HepG2 (cell line): ENCODE measurements at regions not wholly inside any gene's neighbourhood (a gene's known extent, or its start where the extent isn't known, plus 50 kb on each side); places are given as distances from the start of the nearest gene placed in this dataset.
A peak's percentile ranks its signal among the peaks of the same experiment; 100 is the strongest.

Experiments
- ATAC-seq: fragments of 200-7000 bp; cut with Tn5 transposase; 3 replicates; pipeline ENCODE4 v1.9.1; 2020; ENCODE audit warnings: mild to moderate bottlenecking, moderate library complexity
- BruUV-seq: library from RNA; stranded (reverse); fragments of 400-500 nt; replicated peaks from 2 replicates; lab custom pipeline; 2021; lab: Mats Ljungman, UMichigan
- CTCF ChIA-PET: fragments of 300-600 bp; formaldehyde crosslinking; extraction: SDS; loops from one replicate; lab custom pipeline; 2021; ENCODE audit warnings: low total read pairs, inconsistent platforms, low intra/inter-chr PET ratio; lab: Yijun Ruan, JAX
- POLR2A ChIA-PET: fragments of 350-600 bp; sonication (Branson Sonifier 250); formaldehyde crosslinking; loops from one replicate; lab custom pipeline; 2020; ENCODE audit warnings: antibody characterized with exemption, inconsistent platforms; lab: Yijun Ruan, JAX
- DNase-seq: peaks from one replicate; pipeline ENCODE4 v3.0.0-alpha.2; 2015; ENCODE audit warnings: low spot score
- FAIRE-seq: peaks from 3 replicates; lab custom pipeline; 2011; peaks lifted over from hg19 to GRCh38; lab: Jason Lieb, UNC
- H2AFZ ChIP-seq: one replicate; pipeline ENCODE4 v1.6.1; 2011; ENCODE audit warnings: low read length, inconsistent platforms
- H3K27ac ChIP-seq: fragments of 300-600 bp; 3 replicates; pipeline ENCODE4 v1.8.0; 2011; ENCODE audit warnings: mixed run types, mild to moderate bottlenecking, mixed read lengths, low read length, inconsistent platforms; ENCODE audit not compliant: insufficient read depth; ENCODE audit errors: extremely low read length
- H3K27me3 ChIP-seq, 2 experiments: fragments of 200-600 bp in 1 of 2; 2 replicates in 1 of 2; 3 replicates in 1 of 2; pipeline versions ENCODE4 v1.6.0 to v1.8.0; 2011; ENCODE audit warnings: low read length in 2 of 2, mild to moderate bottlenecking in 2 of 2, moderate library complexity in 2 of 2, inconsistent platforms in 1 of 2; ENCODE audit not compliant: insufficient read depth in 2 of 2, control insufficient read depth in 1 of 2
- H3K36me3 ChIP-seq, 2 experiments: fragments of 200-600 bp in 1 of 2; replicated peaks in 1 of 2; 2 replicates in 1 of 2; 3 replicates in 1 of 2; pipeline versions ENCODE4 v1.5.1 to v1.8.0; 2011; ENCODE audit warnings: low read length in 2 of 2, inconsistent platforms in 1 of 2; ENCODE audit not compliant: insufficient read depth in 2 of 2, control insufficient read depth in 1 of 2
- H3K4me1 ChIP-seq: 2 replicates; pipeline ENCODE4 v1.5.1; 2012; ENCODE audit warnings: low read length, inconsistent platforms; ENCODE audit not compliant: insufficient read depth
- H3K4me2 ChIP-seq: 2 replicates; pipeline ENCODE4 v1.6.0; 2011; ENCODE audit warnings: low read depth, low read length, inconsistent platforms
- H3K4me3 ChIP-seq, 3 experiments: fragments of 200-600 bp in 1 of 3; sonication (generic), shearing (Covaris generic) in 1 of 3; replicated peaks in 1 of 3; 2 replicates each; pipeline ENCODE4 v1.5.1; 2011 to 2016; ENCODE audit warnings: low read length in 3 of 3, inconsistent platforms in 2 of 3, low read depth in 2 of 3, mild to moderate bottlenecking in 2 of 3, control low read depth in 1 of 3, mixed read lengths in 1 of 3; ENCODE audit not compliant: insufficient read depth in 1 of 3
- H3K79me2 ChIP-seq: one replicate; pipeline ENCODE4 v1.6.1; 2011; ENCODE audit warnings: low read length, inconsistent platforms; ENCODE audit not compliant: insufficient read depth
- H3K9ac ChIP-seq: 2 replicates; pipeline ENCODE4 v1.6.0; 2011; ENCODE audit warnings: mild to moderate bottlenecking, low read depth, low read length, inconsistent platforms; ENCODE audit not compliant: insufficient read depth
- H3K9me3 ChIP-seq: 2 replicates; pipeline ENCODE4 v1.5.1; 2012; ENCODE audit warnings: mild to moderate bottlenecking, low read length
- H4K20me1 ChIP-seq: 2 replicates; pipeline ENCODE4 v1.6.0; 2011; ENCODE audit warnings: inconsistent platforms, mild to moderate bottlenecking, low read length, moderate library complexity; ENCODE audit not compliant: insufficient read depth
- BCL6 ChIP-seq: IDR thresholded peaks from 2 replicates; pipeline ENCODE4 v1.6.1; 2016; ENCODE audit warnings: missing genetic modification reagents, missing compliant biosample characterization
- CBX1 ChIP-seq: IDR thresholded peaks from one replicate; pipeline ENCODE4 v1.6.1; 2016; ENCODE audit warnings: antibody characterized with exemption, low read depth
- DNMT1 ChIP-seq: sonication (generic); formaldehyde crosslinking; IDR thresholded peaks from 2 replicates; pipeline ENCODE4 v1.5.1; 2020; ENCODE audit warnings: mild to moderate bottlenecking, missing genetic modification reagents
- EEA1 ChIP-seq: sonication (generic); formaldehyde crosslinking; IDR thresholded peaks from 2 replicates; pipeline ENCODE4 v1.5.1; 2020; ENCODE audit warnings: mild to moderate bottlenecking, missing genetic modification reagents, borderline replicate concordance
- FOXA1 ChIP-seq, 2 experiments: fragments of 450-650 bp in 1 of 2; sonication (generic) in 1 of 2; formaldehyde crosslinking in 1 of 2; IDR thresholded peaks; 2 replicates each; pipeline versions ENCODE4 v1.4.0 to v1.6.1; 2016 to 2020; ENCODE audit warnings: missing genetic modification reagents in 1 of 2
- HMG20A ChIP-seq: IDR thresholded peaks from 2 replicates; pipeline ENCODE4 v1.6.1; 2016; ENCODE audit warnings: borderline replicate concordance
- HMGA1 ChIP-seq: sonication (generic); formaldehyde crosslinking; conservative IDR thresholded peaks from 2 replicates; pipeline ENCODE4 v1.4.0; 2020; ENCODE audit warnings: missing genetic modification reagents
- HNF4G ChIP-seq, 2 experiments: sonication (generic) in 1 of 2; formaldehyde crosslinking in 1 of 2; IDR thresholded peaks; 2 replicates each; pipeline versions ENCODE4 v1.4.0 to v1.6.1; 2011 to 2020; ENCODE audit warnings: borderline replicate concordance in 2 of 2, low read depth in 2 of 2, mild to moderate bottlenecking in 2 of 2, low read length in 1 of 2, missing genetic modification reagents in 1 of 2, moderate library complexity in 1 of 2
- KDM5B ChIP-seq: sonication (generic); formaldehyde crosslinking; IDR thresholded peaks from 2 replicates; pipeline ENCODE4 v1.4.0; 2020; ENCODE audit warnings: missing genetic modification reagents, mild to moderate bottlenecking, borderline replicate concordance
- POLR2AphosphoS5 ChIP-seq: IDR thresholded peaks from 2 replicates; pipeline ENCODE4 v1.6.1; 2012; ENCODE audit warnings: low read depth, low read length
- RXRB ChIP-seq: IDR thresholded peaks from 2 replicates; pipeline ENCODE4 v1.6.1; 2016; ENCODE audit warnings: borderline replicate concordance, missing genetic modification reagents, missing compliant biosample characterization
- STAG1 ChIP-seq: sonication (generic); formaldehyde crosslinking; IDR thresholded peaks from 2 replicates; pipeline ENCODE4 v1.4.0; 2020; ENCODE audit warnings: missing genetic modification reagents
- ZBTB7A ChIP-seq: sonication (generic); formaldehyde crosslinking; IDR thresholded peaks from 2 replicates; pipeline ENCODE4 v1.8.0; 2022; ENCODE audit warnings: mild to moderate bottlenecking, missing genetic modification reagents
- ZNF205 ChIP-seq: IDR thresholded peaks from 2 replicates; pipeline ENCODE4 v1.6.1; 2018; ENCODE audit warnings: missing biosample characterization, missing genetic modification reagents
- ZNF598 ChIP-seq: sonication (generic); formaldehyde crosslinking; IDR thresholded peaks from 2 replicates; pipeline ENCODE4 v1.5.1; 2020; ENCODE audit warnings: mild to moderate bottlenecking, missing genetic modification reagents, borderline replicate concordance
- ZNF776 ChIP-seq: sonication (generic); formaldehyde crosslinking; IDR thresholded peaks from 2 replicates; pipeline ENCODE4 v1.4.0; 2020; ENCODE audit warnings: mild to moderate bottlenecking, missing genetic modification reagents
- ZSCAN21 ChIP-seq: sonication (generic); formaldehyde crosslinking; IDR thresholded peaks from 2 replicates; pipeline ENCODE4 v1.8.0; 2022; ENCODE audit warnings: mild to moderate bottlenecking, missing genetic modification reagents, moderate library complexity, borderline replicate concordance
- WGBS: methylation state at CpG from one replicate; pipeline ENCODE4 v1.1.6; 2017; ENCODE audit warnings: low lambda C conversion rate; 5-methylcytosine and 5-hydroxymethylcytosine counted together
- in situ Hi-C: cut with HindIII; loops from 2 replicates; pipeline ENCODE4 v1.10.0; 2017; ENCODE audit warnings: low pct_unique_long_range_greater_than_20kb; ENCODE audit not compliant: extremely low pct_ligation_motif_present
- intact Hi-C: fragments of 100-400 bp; cut with micrococcal nuclease; formaldehyde crosslinking; loops from one replicate; pipeline ENCODE4 v1.10.0; 2022; ENCODE audit not compliant: unreplicated experiment
- TF ChIP-seq, protein P1 (sequence below): sonication (generic); formaldehyde crosslinking; IDR thresholded peaks from 2 replicates; pipeline ENCODE4 v1.8.0; 2022; ENCODE audit warnings: mild to moderate bottlenecking, missing genetic modification reagents, moderate library complexity
- TF ChIP-seq, protein P2 (sequence below): sonication (generic); formaldehyde crosslinking; IDR thresholded peaks from 2 replicates; pipeline ENCODE4 v1.5.1; 2020; ENCODE audit warnings: missing genetic modification reagents, mild to moderate bottlenecking, borderline replicate concordance
- TF ChIP-seq, protein P3 (sequence below): sonication (generic); formaldehyde crosslinking; IDR thresholded peaks from 2 replicates; pipeline ENCODE4 v1.8.0; 2023; ENCODE audit warnings: mild to moderate bottlenecking, missing genetic modification reagents

DNA sequence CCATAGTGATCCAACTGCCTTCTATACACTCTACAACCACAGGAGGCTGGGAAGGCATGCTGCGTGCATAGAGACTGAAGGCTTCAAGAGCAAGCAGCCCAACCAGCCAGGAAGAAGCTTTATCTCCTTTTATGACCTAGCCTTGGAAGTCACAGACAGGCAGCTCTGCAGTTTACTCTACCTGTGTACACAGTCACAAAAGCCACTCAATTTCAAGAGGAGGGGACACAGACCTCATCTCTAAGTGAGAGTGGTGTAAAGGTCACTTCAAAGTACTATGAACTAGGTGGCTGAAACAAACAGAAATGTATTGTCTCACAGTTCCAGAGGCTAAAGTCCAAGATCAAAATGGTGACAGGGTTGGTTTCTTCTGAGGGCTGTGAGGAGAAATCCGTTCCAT lies 69.6 kb upstream of the GJB5 start:
- ChIA-PET CTCF (no interaction called here), POLR2A (no interaction called here)
- H3K27ac ChIP-seq: no peak overlapping the region
- no peak overlapping the region for H3K4me2 ChIP-seq
- ATAC-seq: peak; percentile 77
- H3K9me3 ChIP-seq: peaks cover 17% of the 10 kb centered on the region
- H3K27me3 ChIP-seq: peaks cover 0 to 1% of the 10 kb centered on the region in 2 experiments; a peak in 1 of 5 replicates
- H3K4me3 ChIP-seq: no peak overlapping the region
- no peaks in the 10 kb centered on the region for H4K20me1 ChIP-seq
- peak; percentile 15 for FAIRE-seq
- no peak overlapping the region for H2AFZ ChIP-seq
- no peak overlapping the region for H3K9ac ChIP-seq
- H3K36me3 ChIP-seq: no peaks in the 10 kb centered on the region
- intact Hi-C loops (no loop called here), in situ Hi-C loops (no loop called here)
- 0% methylated on average over 2 of the region's 2 CpGs for WGBS
- no peaks in the 10 kb centered on the region for H3K79me2 ChIP-seq
- BruUV-seq: no TSS peak
- H3K4me1 ChIP-seq: peaks cover 14% of the 10 kb centered on the region
- peak; percentile 62 for DNase-seq
- TF ChIP-seq HNF4G (IDR thresholded peaks at IDR 0.05; ENCODE audit: borderline replicate concordance, low read depth, low read length): peak; percentile 60
- TF ChIP-seq HNF4G (CRISPR knock-in tag; IDR thresholded peaks at IDR 0.05; ENCODE audit: borderline replicate concordance, low read depth): peak; percentile 67; the same call in 1 of the 2 replicates
- 0 out of 2 replicates have a peak, but pooled peaks have one; percentile 24 for TF ChIP-seq HMG20A (CRISPR knock-in tag)
- no peak for TF ChIP-seq ZNF776 (CRISPR knock-in tag)
- TF ChIP-seq, protein P1, sequence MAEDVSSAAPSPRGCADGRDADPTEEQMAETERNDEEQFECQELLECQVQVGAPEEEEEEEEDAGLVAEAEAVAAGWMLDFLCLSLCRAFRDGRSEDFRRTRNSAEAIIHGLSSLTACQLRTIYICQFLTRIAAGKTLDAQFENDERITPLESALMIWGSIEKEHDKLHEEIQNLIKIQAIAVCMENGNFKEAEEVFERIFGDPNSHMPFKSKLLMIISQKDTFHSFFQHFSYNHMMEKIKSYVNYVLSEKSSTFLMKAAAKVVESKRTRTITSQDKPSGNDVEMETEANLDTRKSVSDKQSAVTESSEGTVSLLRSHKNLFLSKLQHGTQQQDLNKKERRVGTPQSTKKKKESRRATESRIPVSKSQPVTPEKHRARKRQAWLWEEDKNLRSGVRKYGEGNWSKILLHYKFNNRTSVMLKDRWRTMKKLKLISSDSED (CRISPR knock-in tag): no peak
- no peak for TF ChIP-seq DNMT1
- no peak for TF ChIP-seq KDM5B (CRISPR knock-in tag)
- TF ChIP-seq ZNF205 (CRISPR knock-in tag): no peak
- no peak for TF ChIP-seq ZBTB7A (CRISPR knock-in tag)
- TF ChIP-seq CBX1: no peak
- TF ChIP-seq ZNF598: no peak
- no peak for TF ChIP-seq POLR2AphosphoS5
- TF ChIP-seq FOXA1 (IDR thresholded peaks at IDR 0.05): no peak
- peak; percentile 67 for TF ChIP-seq FOXA1 (CRISPR knock-in tag; IDR thresholded peaks at IDR 0.05)
- no peak for TF ChIP-seq EEA1 (CRISPR knock-in tag)
- TF ChIP-seq RXRB (CRISPR knock-in tag): peak; percentile 36; the same call in 1 of the 2 replicates
- TF ChIP-seq BCL6 (CRISPR knock-in tag): peak; percentile 26; the same call in 1 of the 2 replicates
- TF ChIP-seq, protein P2, sequence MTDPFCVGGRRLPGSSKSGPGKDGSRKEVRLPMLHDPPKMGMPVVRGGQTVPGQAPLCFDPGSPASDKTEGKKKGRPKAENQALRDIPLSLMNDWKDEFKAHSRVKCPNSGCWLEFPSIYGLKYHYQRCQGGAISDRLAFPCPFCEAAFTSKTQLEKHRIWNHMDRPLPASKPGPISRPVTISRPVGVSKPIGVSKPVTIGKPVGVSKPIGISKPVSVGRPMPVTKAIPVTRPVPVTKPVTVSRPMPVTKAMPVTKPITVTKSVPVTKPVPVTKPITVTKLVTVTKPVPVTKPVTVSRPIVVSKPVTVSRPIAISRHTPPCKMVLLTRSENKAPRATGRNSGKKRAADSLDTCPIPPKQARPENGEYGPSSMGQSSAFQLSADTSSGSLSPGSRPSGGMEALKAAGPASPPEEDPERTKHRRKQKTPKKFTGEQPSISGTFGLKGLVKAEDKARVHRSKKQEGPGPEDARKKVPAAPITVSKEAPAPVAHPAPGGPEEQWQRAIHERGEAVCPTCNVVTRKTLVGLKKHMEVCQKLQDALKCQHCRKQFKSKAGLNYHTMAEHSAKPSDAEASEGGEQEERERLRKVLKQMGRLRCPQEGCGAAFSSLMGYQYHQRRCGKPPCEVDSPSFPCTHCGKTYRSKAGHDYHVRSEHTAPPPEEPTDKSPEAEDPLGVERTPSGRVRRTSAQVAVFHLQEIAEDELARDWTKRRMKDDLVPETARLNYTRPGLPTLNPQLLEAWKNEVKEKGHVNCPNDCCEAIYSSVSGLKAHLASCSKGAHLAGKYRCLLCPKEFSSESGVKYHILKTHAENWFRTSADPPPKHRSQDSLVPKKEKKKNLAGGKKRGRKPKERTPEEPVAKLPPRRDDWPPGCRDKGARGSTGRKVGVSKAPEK (CRISPR knock-in tag): no peak
- peak; percentile 76; the same call in 1 of the 2 replicates for TF ChIP-seq ZSCAN21 (CRISPR knock-in tag)
- no peak for TF ChIP-seq STAG1 (CRISPR knock-in tag)
- TF ChIP-seq, protein P3, sequence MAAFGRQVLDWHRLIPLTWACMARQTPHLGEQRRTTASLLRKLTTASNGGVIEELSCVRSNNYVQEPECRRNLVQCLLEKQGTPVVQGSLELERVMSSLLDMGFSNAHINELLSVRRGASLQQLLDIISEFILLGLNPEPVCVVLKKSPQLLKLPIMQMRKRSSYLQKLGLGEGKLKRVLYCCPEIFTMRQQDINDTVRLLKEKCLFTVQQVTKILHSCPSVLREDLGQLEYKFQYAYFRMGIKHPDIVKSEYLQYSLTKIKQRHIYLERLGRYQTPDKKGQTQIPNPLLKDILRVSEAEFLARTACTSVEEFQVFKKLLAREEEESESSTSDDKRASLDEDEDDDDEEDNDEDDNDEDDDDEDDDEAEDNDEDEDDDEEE (CRISPR knock-in tag): no peak
- TF ChIP-seq HMGA1 (CRISPR knock-in tag): no peak
